Ectodermal cell (in vitro differentiated cells): ENCODE measurements at regions not wholly inside any gene's neighbourhood (a gene's known extent, or its start where the extent isn't known, plus 50 kb on each side); places are given as distances from the start of the nearest gene placed in this dataset.

Source experiments
- H3K27ac ChIP-seq: 2 replicates; pipeline ENCODE4 v1.7.0; 2013; ENCODE audit warnings: mild to moderate bottlenecking, low read depth, low read length; ENCODE audit not compliant: insufficient read depth, poor library complexity, severe bottlenecking
- H3K27me3 ChIP-seq: 2 replicates; pipeline ENCODE4 v1.7.0; 2013; ENCODE audit warnings: mild to moderate bottlenecking, low read length; ENCODE audit not compliant: insufficient read depth, control insufficient read depth, poor library complexity, severe bottlenecking
- H3K36me3 ChIP-seq: one replicate; pipeline ENCODE4 v1.7.0; 2013; ENCODE audit warnings: low read length; ENCODE audit not compliant: control insufficient read depth, insufficient read depth
- H3K4me1 ChIP-seq: one replicate; pipeline ENCODE4 v1.7.0; 2013; ENCODE audit warnings: low read length; ENCODE audit not compliant: control insufficient read depth, insufficient read depth
- H3K4me3 ChIP-seq: 2 replicates; pipeline ENCODE4 v1.7.0; 2013; ENCODE audit warnings: low read depth, low read length, control low read depth; ENCODE audit not compliant: insufficient read depth
- H3K9me3 ChIP-seq: 2 replicates; pipeline ENCODE4 v1.7.0; 2013; ENCODE audit warnings: mild to moderate bottlenecking, low read length, moderate library complexity; ENCODE audit not compliant: control insufficient read depth
- WGBS, 2 experiments: methylation state at CpG; one replicate each; pipeline ENCODE4 v1.1.7; 2013; ENCODE audit warnings: missing lambda C conversion rate in 2 of 2; 5-methylcytosine and 5-hydroxymethylcytosine counted together

DNA sequence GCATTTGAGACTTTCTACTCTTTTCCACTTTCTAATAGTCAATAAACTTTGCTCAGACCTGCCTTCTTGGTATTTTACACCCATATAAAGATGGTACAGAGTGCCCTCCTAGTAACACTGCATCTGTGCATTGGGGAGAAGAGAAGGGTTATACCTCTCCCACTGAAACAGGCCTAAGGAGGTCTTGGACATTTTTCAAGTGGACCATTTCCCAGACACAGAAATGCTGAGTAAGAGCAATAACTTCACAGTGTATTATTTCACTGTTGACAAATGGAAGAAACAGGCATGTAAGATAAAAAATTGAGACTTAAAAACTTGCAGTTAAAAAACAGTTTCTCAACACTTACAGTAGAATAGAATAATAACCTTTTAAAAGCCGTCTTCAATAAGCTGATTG lies 1224.0 kb upstream of the CDH18 start:
- no peaks in the 10 kb centered on the region for H3K27me3 ChIP-seq
- WGBS, 2 experiments = 88 to 98% methylated on average over 1 of the region's 1 CpG

DNA sequence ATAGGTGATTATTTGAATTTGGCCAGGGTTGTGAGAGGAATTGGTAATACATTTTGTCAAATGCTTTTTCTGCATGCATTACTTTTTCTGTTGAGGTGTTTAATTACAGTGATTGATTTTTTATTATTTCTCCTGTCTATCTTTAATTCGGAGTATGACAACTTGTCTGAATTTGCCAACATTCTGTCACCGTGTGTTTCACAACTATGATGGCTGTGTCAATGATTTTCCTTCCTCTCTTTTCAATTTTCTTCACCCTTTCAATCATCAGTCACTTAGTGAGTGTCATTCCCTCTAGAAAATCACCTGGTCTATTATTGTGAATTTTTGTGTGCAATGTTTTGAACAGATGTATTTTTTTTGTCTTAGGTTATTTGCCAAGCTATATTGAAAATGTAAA lies 1221.4 kb upstream of the CDH18 start:
- Histone ChIP-seq H3K9me3 (no peaks in the 10 kb centered on the region), H3K27ac (no peak overlapping the region), H3K36me3 (no peaks in the 10 kb centered on the region), H3K4me3 (no peak overlapping the region), H3K27me3 (no peaks in the 10 kb centered on the region), H3K4me1 (no peaks in the 10 kb centered on the region)
- 94 to 95% methylated on average over 2 of the region's 2 CpGs for WGBS, 2 experiments

More for the DNA sequence above, 1224.0 kb upstream of the CDH18 start:
- Histone ChIP-seq H3K36me3 (no peaks in the 10 kb centered on the region), H3K4me1 (no peaks in the 10 kb centered on the region), H3K27ac (no peak overlapping the region), H3K4me3 (no peak overlapping the region), H3K9me3 (no peaks in the 10 kb centered on the region)

DNA sequence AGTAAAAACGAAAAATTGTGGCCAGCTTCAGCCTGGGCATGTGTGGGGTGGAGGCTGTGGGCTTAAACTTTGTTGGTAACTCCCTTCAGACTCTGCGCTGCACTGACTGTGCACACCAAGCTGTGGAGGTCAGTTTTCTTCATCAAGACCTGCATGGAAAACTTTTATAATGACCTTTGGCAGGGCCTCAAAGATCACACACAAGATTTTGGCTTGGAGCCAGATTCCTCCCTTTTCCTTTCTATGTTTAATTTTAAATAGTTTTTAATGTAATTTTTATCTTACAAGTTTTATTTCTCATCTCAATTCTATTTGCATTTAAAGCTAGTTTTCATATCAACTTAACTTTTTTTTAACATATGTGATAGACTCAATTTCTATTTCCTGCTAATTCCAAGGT lies 1211.1 kb upstream of the CDH18 start:
- H3K4me1 ChIP-seq = no peaks in the 10 kb centered on the region
- H3K27me3 ChIP-seq = no peaks in the 10 kb centered on the region
- H3K9me3 ChIP-seq = no peaks in the 10 kb centered on the region
- no peaks in the 10 kb centered on the region for H3K36me3 ChIP-seq
- H3K27ac ChIP-seq = no peak overlapping the region
- H3K4me3 ChIP-seq = no peak overlapping the region
- WGBS, 2 experiments = 84 to 95% methylated on average over 2 of the region's 2 CpGs

DNA sequence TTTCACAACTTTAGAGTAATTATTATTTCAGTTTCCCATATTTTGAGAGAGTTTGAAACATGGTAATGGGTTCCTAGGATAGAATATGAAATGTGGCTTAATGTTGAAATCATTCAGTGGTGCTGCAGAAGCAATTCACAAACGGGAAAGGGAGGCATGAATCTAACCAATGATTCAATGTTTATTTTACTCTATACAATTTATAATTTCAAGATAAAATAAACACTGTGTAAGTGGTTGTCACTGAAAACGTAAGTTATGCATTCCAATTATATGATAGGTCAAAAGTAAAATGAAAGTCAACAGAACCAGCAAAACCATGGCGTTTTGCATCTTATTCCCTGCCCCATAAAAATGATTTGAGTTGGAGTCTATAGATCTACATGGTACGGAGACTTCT lies 1207.1 kb upstream of the CDH18 start:
- no peak overlapping the region for H3K27ac ChIP-seq

DNA sequence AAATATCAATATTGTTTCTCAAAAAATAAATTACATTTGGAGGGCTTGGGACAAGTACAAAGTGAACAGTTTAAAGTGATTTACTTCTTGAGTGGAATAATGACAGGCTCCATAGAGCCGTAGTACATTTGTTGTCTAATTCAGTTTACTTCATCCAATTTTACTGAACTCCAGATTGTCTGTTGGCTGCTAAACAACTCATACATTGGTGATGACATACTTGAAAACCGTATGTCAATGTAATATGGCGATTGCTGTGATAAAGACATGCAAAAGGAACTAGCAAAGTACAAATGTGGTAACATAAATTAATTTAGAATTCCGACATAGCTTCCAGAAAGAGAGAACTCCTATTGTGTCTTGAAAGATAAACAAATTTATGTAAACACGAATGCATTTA lies 1197.5 kb upstream of the CDH18 start:
- Histone ChIP-seq H3K27me3 (no peaks in the 10 kb centered on the region), H3K9me3 (no peaks in the 10 kb centered on the region), H3K36me3 (no peaks in the 10 kb centered on the region), H3K4me3 (no peak overlapping the region), H3K27ac (no peak overlapping the region), H3K4me1 (no peaks in the 10 kb centered on the region)
- 80 to 92% methylated on average over 3 to 5 of the region's 5 CpGs for WGBS, 2 experiments

More for the DNA sequence above, 1207.1 kb upstream of the CDH18 start:
- no peak overlapping the region for H3K4me3 ChIP-seq
- no peaks in the 10 kb centered on the region for H3K4me1 ChIP-seq
- 86 to 94% methylated on average over 2 to 4 of the region's 4 CpGs for WGBS, 2 experiments
- no peaks in the 10 kb centered on the region for H3K9me3 ChIP-seq
- H3K27me3 ChIP-seq = no peaks in the 10 kb centered on the region
- no peaks in the 10 kb centered on the region for H3K36me3 ChIP-seq

DNA sequence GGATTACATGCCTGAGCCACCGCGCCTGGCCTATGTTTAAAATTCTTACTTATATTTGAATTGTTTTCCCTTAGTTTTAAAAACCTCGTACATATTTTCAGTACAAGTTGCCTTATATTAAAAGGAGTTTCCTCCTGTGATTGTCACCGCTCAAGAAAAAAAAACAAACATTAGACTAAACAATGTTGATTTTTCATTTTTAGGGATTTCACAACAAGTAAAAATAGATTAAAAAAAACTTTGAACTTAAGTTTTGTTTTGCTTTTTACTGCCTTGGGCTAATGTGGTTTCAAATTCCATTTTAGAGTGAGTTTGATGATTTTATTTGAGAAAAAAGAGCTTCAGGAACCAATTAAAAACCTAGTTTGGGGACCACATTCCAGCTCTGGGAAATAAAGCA lies 1196.6 kb upstream of the CDH18 start:
- Histone ChIP-seq H3K9me3 (no peaks in the 10 kb centered on the region), H3K27me3 (no peaks in the 10 kb centered on the region), H3K4me1 (no peaks in the 10 kb centered on the region), H3K36me3 (no peaks in the 10 kb centered on the region), H3K4me3 (no peak overlapping the region), H3K27ac (no peak overlapping the region)
- 100% methylated on average over 1 to 4 of the region's 4 CpGs for WGBS, 2 experiments

DNA sequence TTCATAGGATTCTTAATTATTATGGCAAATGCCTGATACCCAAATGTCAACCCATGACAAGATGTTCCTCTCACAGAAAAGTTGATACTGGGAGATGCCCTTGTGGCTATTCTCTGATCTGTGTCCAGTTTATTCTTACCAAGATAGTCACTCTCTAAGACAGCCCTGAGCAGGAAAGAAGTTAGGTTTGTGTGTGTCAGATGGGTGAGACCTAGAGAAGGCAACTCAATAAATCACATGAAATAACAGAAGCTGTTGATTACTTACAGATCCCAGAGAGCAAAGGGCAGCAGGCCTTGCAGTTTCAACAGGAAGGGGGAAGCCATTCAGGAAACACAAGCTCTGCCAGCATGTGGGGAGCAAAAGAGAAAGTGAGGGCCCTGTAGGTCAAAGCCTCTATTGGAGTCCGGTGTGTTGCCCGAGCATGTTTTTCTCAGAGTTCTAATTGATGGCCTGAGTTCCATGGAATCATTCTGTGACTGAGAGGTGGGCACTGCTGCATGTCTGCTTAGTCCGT lies 1193.7 kb upstream of the CDH18 start:
- no peak overlapping the region for H3K27ac ChIP-seq
- H3K4me1 ChIP-seq = no peaks in the 10 kb centered on the region
- H3K9me3 ChIP-seq = no peaks in the 10 kb centered on the region
- H3K4me3 ChIP-seq = no peak overlapping the region
- WGBS, 2 experiments = 88 to 90% methylated on average over 3 of the region's 3 CpGs
- no peaks in the 10 kb centered on the region for H3K36me3 ChIP-seq
- H3K27me3 ChIP-seq = no peaks in the 10 kb centered on the region

DNA sequence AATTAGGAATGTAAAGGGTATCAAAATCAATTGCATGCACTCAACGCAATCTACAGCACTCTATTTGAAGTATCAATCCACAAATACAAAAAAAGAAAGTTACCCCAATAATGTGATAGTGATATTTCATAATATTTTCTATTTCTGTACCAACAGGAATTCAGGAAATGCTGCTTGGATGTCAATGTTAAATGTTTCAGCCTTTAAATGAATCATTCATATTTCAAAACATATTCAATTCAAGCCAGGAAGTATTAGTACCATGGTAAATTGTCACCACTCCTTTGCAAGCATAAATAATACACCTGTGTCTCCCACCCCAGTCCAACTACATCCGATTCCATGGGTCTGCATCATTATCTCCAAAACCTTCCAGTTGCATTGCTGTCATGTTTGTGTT lies 1185.5 kb upstream of the CDH18 start:
- H3K4me1 ChIP-seq = no peaks in the 10 kb centered on the region
- H3K4me3 ChIP-seq = no peak overlapping the region
- H3K36me3 ChIP-seq = no peaks in the 10 kb centered on the region
- H3K27me3 ChIP-seq = no peaks in the 10 kb centered on the region
- 100% methylated on average over 1 of the region's 2 CpGs; no CpG with 5 or more reads in 1 of the 2 experiments for WGBS, 2 experiments
- no peak overlapping the region for H3K27ac ChIP-seq
- no peaks in the 10 kb centered on the region for H3K9me3 ChIP-seq

DNA sequence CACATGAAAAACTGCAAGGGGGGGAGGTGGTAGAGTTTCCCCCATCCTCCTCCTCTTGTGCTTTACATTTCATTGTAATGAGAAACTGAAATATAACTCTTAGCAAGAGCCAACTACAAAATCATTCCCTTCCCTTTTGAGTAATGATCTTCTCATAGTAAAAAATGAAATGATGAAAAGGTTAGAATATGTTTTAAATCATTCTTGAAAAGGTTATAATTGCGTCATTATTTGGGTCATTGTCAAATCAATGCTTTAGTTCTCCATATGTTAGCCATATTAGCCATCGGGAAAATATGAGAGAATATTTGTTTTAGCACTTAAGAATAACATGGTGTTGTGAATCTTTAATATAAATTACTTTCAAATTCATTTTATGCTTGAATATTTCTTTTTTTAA lies 1185.0 kb upstream of the CDH18 start:
- no peaks in the 10 kb centered on the region for H3K4me1 ChIP-seq
- H3K4me3 ChIP-seq = no peak overlapping the region
- H3K9me3 ChIP-seq = no peaks in the 10 kb centered on the region
- WGBS, 2 experiments = 100% methylated on average over 1 to 2 of the region's 2 CpGs
- H3K27ac ChIP-seq = no peak overlapping the region
- no peaks in the 10 kb centered on the region for H3K36me3 ChIP-seq
- no peaks in the 10 kb centered on the region for H3K27me3 ChIP-seq

DNA sequence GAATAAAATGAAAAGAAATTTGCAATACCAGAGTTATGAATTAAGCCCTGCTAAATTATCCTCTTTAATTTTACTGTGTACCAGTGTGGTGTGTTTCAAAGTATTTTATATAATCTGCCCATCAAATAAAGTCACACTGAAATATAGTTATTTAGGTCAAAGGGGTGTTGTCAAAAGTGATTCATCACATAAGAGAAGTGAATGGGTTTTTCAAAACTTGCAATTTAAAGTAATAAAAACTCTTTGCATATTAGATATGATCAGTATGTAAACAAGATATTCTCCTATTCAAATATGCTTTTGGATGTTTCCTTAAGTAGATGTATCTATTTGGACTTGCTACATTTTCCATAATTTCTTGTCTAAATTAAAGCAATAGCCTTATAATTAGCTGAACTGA lies 1183.0 kb upstream of the CDH18 start:
- Histone ChIP-seq H3K36me3 (no peaks in the 10 kb centered on the region), H3K4me1 (no peaks in the 10 kb centered on the region), H3K27ac (no peak overlapping the region), H3K4me3 (no peak overlapping the region), H3K9me3 (no peaks in the 10 kb centered on the region), H3K27me3 (no peaks in the 10 kb centered on the region)

DNA sequence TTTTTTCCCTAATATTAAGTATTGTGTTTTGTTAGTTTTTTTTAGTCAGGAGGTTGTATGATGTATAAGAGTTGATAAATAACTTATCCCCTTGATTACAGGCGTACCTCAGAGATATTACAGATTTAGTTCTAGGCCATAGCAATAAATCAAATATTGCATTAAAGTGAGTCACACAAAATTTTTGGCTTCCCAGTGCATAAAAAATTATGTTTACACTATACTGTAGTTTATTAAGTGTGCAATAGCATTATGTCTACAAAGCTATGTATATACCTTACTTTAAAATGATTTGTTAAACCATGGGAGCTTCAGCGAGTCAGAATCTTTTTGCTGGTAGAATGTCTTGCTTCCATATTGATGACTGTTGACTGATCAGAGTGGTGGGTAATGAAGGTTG lies 1180.6 kb upstream of the CDH18 start:
- 90 to 92% methylated on average over 1 of the region's 2 CpGs for WGBS, 2 experiments
- H3K36me3 ChIP-seq = no peaks in the 10 kb centered on the region
- no peak overlapping the region for H3K4me3 ChIP-seq
- no peak overlapping the region for H3K27ac ChIP-seq
- H3K4me1 ChIP-seq = no peaks in the 10 kb centered on the region
- H3K9me3 ChIP-seq = no peaks in the 10 kb centered on the region
- H3K27me3 ChIP-seq = no peaks in the 10 kb centered on the region
